B cell (primary cell): ENCODE measurements at regions not wholly inside any gene's neighbourhood (a gene's known extent, or its start where the extent isn't known, plus 50 kb on each side); places are given as distances from the start of the nearest gene placed in this dataset.

Experiments
- CTCF ChIP-seq: fragments of 200-600 bp; IDR thresholded peaks from one replicate; pipeline ENCODE4 v1.8.0; 2022; ENCODE audit warnings: antibody characterized with exemption, mild to moderate bottlenecking
- EZH2 ChIP-seq: IDR thresholded peaks from 2 replicates; pipeline ENCODE4 v1.6.1; 2012; ENCODE audit warnings: borderline replicate concordance, low read depth, mild to moderate bottlenecking, moderate library complexity, low read length; ENCODE audit not compliant: insufficient read depth, poor library complexity, severe bottlenecking

- TF ChIP-seq CTCF (no peak), EZH2 (no peak)
Observed at GRCh38 chr20:16203096-16203495, 370.2 kb downstream of the KIF16B start.
